ENCODE measurements at regions not wholly inside any gene's neighbourhood (a gene's known extent, or its start where the extent isn't known, plus 50 kb on each side); places are given as distances from the start of the nearest gene placed in this dataset.

GRCh38 chr5:125491986-125492492 lies 745.6 kb upstream of the ZNF608 start:
- TF ChIP-seq GATA3 (IDR thresholded peaks at IDR 0.05; ENCODE audit: low read depth, low read length) (no peak), GATA2 (IDR thresholded peaks at IDR 0.05; ENCODE audit: low read depth, low read length) (no peak)

DNA sequence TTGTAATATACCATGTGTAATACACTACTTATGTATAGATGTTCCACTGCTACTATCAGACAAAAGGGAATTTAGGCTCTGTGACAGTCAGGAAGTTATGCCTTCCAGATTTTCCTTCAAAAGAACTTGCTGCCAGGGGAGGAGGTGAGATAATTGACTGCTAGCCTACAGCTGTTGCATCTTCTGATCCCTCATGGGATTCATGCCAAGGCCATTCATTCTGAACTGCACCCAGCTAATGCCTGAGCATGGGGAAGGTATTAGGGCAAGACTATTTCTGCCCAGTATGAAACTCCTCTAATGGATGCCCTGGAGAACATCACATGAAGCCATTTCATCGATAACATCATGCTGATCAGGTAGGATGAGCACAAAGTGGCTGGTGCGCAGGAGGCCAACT lies 746.5 kb upstream of the ZNF608 start:
- TF ChIP-seq GATA2 (IDR thresholded peaks at IDR 0.05; ENCODE audit: low read depth, low read length): no peak
- TF ChIP-seq GATA3 (IDR thresholded peaks at IDR 0.05; ENCODE audit: low read depth, low read length): no peak

- TF ChIP-seq GATA2 (IDR thresholded peaks at IDR 0.05; ENCODE audit: low read depth, low read length) (no peak), GATA3 (IDR thresholded peaks at IDR 0.05; ENCODE audit: low read depth, low read length) (no peak)
Measured at GRCh38 chr5:125496393-125496792, 750.0 kb upstream of the ZNF608 start.

DNA sequence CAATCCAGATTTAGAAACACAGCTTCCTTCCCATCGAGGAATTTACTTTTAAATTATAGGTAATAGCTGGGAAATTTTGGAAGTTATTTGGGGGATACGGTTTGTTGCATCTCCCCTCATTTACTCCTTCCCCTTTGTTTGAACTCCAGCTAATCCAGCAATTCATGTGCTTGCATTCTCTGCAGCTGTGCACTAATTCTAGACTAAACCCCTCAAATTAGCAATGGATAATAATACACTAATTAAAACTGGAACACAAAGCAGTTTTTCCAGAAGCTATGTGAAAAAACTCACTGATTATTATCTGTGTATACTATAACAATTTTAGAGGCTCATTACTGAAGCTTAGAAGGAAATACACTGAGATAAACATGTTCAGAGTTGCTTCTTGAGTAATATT lies 751.2 kb upstream of the ZNF608 start:
- TF ChIP-seq GATA2 (IDR thresholded peaks at IDR 0.05; ENCODE audit: low read depth, low read length) (no peak), GATA3 (IDR thresholded peaks at IDR 0.05; ENCODE audit: low read depth, low read length) (no peak)

DNA sequence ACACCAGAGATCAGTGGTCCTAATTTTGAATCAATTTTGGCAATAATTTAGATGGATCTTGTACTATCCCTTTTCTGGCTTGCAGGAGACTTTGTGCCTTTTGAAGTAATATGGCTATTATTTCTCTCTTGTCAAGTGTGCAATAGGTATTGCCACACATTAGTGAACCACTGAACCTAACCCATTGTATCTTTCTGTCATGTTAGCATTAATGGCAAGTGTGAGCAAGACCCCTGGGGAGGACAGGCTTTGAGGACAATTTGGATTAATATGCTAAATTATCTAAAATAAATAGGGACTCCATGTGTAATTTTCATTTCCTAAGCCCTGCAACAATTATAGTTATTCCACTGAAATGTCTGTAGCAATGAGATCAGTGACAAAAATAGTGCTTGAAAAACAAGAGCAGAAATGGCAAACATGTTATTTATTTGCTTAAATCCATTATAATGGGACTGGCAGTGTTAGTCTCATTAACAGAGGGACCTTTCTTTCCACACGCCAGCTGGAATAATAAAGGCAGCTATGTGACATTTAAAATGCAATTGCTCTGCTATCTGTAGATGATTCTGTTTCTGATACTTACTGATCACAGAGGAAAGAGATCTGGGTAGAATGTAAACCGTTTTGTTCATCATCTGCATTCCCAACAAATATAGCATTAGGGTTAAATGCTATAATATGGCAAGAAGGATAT lies 753.3 kb upstream of the ZNF608 start:
- TF ChIP-seq GATA2 (IDR thresholded peaks at IDR 0.05; ENCODE audit: low read depth, low read length): no peak
- no peak for TF ChIP-seq GATA3 (IDR thresholded peaks at IDR 0.05; ENCODE audit: low read depth, low read length)

DNA sequence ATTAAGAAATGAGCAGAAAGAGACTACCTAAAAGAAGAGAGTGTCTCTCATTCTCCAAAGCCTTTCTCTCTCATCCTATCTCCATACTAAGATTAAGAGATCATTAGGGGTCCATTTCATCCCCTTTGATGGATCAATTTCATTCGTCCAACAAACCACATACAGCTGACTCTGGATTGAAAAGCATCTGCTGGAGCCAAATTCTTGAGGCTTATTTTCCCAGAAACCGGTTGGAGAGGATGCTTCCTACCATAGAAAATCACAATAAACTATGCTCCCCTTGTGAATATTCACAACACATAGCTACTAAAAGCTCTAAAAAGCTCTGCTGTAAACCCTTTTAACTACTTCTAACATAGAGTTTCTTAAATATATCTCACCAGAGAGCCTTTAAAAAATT lies 755.0 kb upstream of the ZNF608 start:
- TF ChIP-seq GATA3 (IDR thresholded peaks at IDR 0.05; ENCODE audit: low read depth, low read length) (no peak), GATA2 (IDR thresholded peaks at IDR 0.05; ENCODE audit: low read depth, low read length) (no peak)

- no peak for TF ChIP-seq GATA2 (IDR thresholded peaks at IDR 0.05; ENCODE audit: low read depth, low read length)
- TF ChIP-seq GATA3 (IDR thresholded peaks at IDR 0.05; ENCODE audit: low read depth, low read length): no peak
Measured at GRCh38 chr5:125503946-125504345, 757.5 kb upstream of the ZNF608 start.

DNA sequence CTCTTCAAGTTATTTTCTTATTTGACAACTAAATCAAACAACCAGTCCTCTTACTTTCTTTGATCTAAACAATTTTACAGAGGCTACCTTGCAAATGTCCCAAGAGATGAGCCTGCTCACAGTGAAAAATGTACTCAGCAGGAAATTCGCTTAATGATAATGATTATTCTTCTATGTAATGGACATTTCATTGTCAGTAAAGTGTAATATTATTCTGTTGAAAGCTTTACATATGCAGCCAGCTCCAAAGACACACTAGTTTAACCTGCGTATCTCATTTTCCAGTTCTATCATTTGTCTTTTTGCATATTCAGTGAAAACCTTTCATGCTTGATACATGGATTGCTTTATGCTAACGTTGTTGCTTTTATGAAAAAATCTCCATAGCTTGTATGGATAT lies 758.7 kb upstream of the ZNF608 start:
- TF ChIP-seq GATA2 (IDR thresholded peaks at IDR 0.05; ENCODE audit: low read depth, low read length): no peak
- TF ChIP-seq GATA3 (IDR thresholded peaks at IDR 0.05; ENCODE audit: low read depth, low read length): no peak

DNA sequence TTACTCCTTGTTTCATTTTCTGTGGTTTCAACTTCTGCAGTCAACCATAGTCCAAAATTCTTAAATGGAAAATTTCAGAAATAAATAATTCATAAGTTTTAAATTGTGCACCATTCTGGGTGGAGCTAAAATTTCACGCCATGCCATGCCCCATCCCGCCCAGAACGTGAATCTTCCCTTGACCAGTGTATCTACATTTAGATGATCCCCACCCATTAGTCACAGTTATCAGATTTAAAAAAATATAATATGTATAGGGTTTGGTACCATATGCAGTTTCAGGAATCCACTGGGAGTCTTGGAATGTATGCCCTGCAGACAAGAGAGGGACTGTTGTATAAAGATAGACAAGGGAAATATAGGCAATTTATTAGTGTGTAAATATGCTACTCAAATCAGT lies 759.7 kb upstream of the ZNF608 start:
- no peak for TF ChIP-seq GATA2 (IDR thresholded peaks at IDR 0.05; ENCODE audit: low read depth, low read length)
- no peak for TF ChIP-seq GATA3 (IDR thresholded peaks at IDR 0.05; ENCODE audit: low read depth, low read length)

DNA sequence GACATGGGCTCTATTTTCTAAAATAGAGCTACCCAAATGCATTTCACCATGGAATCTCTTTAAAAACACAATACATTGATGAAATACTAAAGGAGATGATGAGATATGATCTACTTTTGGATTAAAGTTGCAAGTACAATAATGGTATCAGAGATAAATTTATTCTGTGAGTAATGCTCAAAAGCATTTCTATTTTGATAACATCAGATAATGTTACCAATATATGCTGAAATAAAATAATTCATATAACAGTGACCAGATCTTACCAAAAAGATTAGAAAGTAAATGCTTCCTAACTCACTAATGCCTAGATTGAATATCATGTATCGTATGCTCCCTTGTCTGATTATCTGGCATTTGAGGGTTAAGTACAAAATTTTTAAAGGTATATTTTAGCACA lies 761.8 kb upstream of the ZNF608 start:
- TF ChIP-seq GATA3 (IDR thresholded peaks at IDR 0.05; ENCODE audit: low read depth, low read length) (no peak), GATA2 (IDR thresholded peaks at IDR 0.05; ENCODE audit: low read depth, low read length) (no peak)

DNA sequence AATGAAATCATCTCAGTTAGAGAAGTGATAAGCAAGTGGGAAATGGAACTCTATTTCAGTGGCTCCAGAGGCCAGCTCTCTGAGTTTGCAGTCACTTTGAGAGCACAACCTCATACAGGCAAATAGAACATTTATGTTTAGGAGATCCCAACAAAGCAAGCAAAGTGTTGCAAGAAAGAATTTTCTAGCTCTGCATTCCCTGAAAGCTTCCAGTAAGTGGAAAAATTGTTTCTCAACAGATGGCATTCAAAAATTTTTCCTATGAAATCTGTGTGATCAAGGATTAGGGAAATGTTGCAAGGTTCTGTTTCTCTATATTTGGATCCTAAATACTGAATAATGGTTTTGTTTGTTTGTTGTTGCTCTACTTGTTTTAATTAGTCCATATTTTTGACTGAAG lies 764.2 kb upstream of the ZNF608 start:
- TF ChIP-seq GATA3 (IDR thresholded peaks at IDR 0.05; ENCODE audit: low read depth, low read length) (no peak), GATA2 (IDR thresholded peaks at IDR 0.05; ENCODE audit: low read depth, low read length) (no peak)

GRCh38 chr5:125517973-125518550 lies 771.6 kb upstream of the ZNF608 start:
- TF ChIP-seq GATA2 (IDR thresholded peaks at IDR 0.05; ENCODE audit: low read depth, low read length) (no peak), GATA3 (IDR thresholded peaks at IDR 0.05; ENCODE audit: low read depth, low read length) (no peak)

- TF ChIP-seq GATA2 (IDR thresholded peaks at IDR 0.05; ENCODE audit: low read depth, low read length): no peak
- no peak for TF ChIP-seq GATA3 (IDR thresholded peaks at IDR 0.05; ENCODE audit: low read depth, low read length)
Measured at GRCh38 chr5:125521289-125521688, 774.9 kb upstream of the ZNF608 start.

GRCh38 chr5:125525356-125525755 lies 778.9 kb upstream of the ZNF608 start:
- TF ChIP-seq GATA3 (IDR thresholded peaks at IDR 0.05; ENCODE audit: low read depth, low read length) (no peak), GATA2 (IDR thresholded peaks at IDR 0.05; ENCODE audit: low read depth, low read length) (no peak)

- no peak for TF ChIP-seq GATA2 (IDR thresholded peaks at IDR 0.05; ENCODE audit: low read depth, low read length)
- no peak for TF ChIP-seq GATA3 (IDR thresholded peaks at IDR 0.05; ENCODE audit: low read depth, low read length)
Measured at GRCh38 chr5:125526966-125527365, 780.5 kb upstream of the ZNF608 start.

All from SH-SY5Y (cell line).